Dedifferentiated amniotic fluid mesenchymal stem cell (primary cell): ENCODE measurements at regions not wholly inside any gene's neighbourhood (a gene's known extent, or its start where the extent isn't known, plus 50 kb on each side); places are given as distances from the start of the nearest gene placed in this dataset.

Experiments
- DNase-seq: peaks from one replicate; pipeline ENCODE4 v3.0.0-alpha.2; 2016; ENCODE audit errors: extremely low spot score

DNA sequence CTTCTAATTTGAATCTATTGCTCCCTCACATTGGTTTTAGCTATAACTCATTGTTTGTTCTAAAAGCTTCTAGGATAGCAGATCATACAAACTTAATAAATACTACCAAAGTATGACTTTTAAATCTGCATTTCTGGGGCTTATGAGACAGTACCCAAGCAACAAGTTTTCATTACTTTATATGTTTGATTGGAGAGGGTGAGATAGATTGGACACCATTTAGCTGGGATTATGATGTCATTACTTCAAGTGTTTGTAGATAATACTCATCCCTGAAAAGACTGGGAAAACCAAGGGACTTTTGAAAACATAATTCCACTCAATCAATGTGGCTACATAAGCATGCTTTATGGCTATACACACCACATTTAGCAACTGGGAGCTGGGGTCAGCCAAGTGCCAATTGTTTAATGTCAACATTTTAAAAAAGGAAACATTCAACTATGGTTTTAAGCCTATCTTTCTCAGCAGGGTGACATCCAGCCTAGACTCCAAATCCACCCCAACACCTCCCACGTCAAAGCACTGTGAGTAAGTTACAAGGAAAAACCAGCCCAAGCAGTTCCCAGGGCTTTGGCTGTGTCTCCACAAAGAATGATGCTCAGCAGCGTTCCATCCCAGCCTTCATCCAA lies 119.9 kb downstream of the ETAA1 start:
- no peak for DNase-seq

DNA sequence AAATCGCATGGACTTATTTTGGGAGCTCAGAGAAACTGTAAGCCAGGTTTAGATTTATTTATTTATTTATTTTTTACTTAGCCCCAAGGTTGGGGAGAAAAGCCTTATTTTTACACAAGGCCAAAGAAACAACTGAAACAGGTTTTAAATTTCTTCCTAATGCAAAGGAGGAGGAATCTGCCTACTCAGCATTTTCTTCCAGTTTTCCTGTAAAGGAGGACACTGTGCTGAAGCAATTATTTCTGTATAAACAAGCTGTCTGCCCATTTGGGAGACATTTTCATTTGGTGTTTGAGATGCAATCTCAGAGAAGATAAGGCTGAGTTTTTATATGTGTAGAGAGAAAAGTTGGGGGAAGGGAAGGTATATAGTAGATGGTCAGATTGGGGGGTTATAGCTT lies 125.0 kb downstream of the ETAA1 start:
- no peak for DNase-seq

DNA sequence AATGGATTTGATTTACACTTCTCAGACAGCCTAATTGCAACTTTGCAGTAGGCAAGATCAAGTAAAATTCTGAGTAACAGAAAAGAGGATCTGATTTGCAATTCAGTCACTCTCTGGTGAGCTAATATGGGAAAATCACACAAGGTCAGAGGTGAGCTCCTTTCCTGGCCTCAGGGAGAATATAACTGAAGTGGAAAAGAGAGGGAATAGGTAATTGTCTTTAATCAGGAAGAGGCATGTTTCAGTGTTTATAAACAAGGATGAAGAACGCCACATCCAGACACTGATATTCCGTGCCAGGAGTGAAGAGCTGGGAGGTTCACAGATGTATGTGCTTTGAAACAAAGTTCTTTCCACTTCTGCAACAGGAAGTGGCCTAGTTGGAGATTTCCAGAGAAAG lies 127.1 kb downstream of the ETAA1 start:
- no peak for DNase-seq

DNA sequence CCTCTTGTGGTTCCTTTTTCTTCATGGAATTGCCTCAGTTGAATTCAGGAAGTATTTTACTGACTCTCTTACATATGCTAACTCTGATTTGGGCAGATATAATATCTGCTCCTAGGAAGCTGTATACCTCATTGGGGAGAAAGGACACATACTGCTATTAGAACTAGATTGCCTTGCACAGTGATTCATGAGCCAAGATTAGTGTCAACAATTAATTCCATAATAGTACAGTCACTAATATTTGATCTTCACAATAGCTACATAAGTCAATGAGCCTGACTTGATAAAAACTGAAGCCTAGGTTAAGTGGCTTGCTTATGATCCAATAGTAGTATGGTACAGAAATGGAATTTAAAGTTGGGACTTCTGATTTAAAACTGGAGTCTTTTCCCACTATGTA lies 127.6 kb downstream of the ETAA1 start:
- no peak for DNase-seq

DNA sequence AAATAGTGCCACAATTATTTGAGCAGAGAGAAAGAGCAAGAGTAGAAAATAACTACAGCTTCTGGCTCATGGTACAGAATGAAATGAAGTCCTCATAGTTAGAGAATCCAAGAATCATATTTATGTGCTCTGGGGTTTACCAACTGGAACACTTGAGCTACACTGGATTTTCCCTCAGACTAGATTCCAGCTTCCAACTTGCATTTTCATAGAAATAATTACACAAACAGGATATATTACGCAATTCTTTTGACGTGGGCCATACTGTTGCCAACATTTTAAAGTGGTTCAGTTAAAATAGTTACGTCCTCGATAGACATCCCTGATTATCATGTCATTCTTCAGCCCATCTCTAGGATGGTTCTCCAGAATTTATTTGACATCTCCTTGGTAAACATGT lies 129.2 kb downstream of the ETAA1 start:
- no peak for DNase-seq

DNA sequence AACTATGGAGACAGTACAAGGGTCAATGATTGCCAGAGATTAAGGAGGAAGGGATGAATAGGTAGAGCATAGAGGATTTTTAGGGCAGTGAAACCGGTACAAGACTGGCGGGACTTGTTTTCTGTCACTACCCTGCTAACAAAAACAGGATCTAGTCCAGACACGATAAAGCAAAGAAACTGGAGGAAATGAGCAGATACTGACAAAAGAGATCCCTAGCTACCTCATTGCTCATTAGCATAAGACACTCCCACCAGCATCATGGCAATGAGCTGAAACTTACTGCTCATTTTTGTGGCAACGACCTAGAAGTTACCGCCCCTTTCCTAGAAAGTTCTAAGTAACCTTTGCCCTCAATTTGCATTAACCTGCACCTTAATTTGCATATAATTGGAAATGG lies 131.2 kb downstream of the ETAA1 start:
- no peak for DNase-seq

DNA sequence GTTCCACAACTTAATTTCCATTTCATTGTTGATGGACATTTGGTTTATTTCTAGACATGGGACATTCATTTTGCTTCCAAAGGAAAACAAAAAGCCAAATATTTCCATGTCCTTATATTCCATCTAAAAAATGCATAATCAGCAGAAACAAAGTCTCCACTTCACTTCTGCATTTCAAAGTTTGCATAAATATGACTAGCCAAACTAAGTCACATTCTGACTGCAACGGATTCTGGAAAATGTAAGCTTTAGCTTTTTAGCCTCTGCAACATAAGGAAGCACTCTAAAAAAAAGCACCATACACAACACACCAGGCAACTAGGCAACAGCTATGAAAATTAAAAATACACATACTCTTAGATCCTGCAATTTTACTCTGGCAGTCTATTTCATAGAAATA lies 135.3 kb downstream of the ETAA1 start:
- no peak for DNase-seq

DNA sequence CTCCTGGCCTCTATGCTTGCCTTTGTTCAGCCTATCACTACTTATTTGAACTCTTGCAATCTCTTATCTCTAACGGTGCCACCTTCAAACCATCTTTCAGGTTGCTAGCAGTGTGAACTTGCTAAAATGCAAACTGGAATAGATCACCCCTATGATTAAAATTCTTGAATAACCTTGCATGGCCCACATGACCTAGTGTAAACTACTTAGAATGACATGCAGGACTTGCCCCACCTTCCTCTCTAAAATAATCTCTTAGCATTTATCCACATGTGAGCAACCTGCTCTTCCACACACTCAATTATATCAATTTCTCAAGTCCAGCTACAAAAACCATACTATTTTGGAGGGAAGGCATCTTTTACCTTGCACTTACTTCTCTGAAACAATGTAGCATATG lies 137.6 kb downstream of the ETAA1 start:
- DNase-seq = no peak

DNA sequence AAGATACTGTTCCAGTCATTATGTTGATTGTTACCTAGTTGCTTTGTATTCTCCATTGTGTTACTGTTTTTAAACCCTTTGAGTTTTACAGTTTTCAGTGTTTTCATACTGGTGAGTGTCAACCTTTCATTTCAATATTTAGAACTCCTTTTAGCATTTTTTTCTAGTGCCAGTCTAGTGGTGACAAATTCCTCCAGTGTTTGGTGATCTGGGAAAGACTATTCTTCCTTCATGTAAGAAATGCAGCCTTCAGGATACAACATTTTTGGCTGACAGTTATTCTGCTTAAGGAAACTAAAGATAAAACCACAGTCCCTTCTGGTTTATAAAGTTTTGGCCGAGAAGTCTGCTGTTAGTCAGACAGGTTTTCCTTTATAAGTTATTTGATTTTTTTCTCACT lies 143.8 kb downstream of the ETAA1 start:
- no peak for DNase-seq

DNA sequence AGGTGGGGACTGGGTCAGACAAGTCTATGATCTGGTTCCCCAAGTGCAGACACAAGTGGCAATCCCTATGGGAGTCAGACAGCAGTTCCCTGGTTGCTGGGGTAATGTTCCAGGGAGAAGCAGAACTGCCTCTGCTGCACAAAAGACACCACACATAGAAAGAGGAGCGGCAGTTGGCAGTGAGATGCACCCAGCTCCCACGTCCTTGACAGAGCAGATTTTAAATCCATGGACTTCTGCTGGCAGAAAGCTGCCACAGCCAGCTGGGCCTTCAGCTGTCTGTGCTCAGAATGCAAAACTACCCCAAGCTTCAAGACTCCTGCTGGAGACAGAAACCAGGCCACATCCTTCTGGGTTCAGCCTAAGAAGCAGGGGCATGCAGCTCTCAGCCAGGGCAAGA lies 147.2 kb downstream of the ETAA1 start:
- DNase-seq = no peak

DNA sequence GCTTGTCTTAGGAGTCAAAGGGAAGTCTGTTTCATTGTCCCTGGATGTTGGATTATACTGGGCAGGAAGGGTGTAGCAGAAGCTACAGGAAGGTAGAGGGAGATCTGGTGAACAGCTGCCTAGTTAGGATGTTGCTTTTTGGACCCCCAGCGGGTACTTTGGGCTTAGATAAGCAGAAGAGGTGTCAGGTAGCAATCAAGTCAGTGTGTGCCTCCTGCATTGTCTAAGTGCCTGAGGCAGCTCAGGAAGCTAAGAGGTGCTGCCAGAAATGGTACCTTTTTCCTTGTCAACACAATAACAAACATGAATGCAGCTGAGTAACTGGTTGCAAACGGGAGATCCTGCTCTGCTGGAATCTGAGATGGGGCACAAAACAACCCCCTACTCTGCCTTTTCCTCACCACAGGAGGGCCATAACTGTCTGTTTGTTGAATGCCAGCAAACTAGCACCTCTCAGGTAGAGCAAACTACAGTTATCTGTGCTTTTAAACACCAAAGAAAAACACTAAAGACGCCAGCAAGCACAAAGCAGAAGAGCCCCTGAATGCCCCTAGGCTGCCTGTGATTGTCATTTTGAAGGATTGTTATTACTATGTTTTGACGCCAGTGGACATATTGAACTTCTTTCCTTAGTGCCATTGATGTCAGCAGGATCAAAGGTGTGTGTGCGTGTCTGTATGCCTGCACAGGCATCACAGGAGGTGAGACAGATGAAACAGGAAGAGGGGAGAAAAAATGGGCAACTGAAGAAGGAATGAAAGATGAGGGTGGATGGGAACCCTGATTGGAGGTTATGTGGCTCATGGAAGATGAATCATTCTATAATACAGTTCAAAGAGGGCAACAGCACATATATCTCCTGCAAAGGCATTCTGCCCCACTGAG lies 151.4 kb downstream of the ETAA1 start:
- DNase-seq = no peak

DNA sequence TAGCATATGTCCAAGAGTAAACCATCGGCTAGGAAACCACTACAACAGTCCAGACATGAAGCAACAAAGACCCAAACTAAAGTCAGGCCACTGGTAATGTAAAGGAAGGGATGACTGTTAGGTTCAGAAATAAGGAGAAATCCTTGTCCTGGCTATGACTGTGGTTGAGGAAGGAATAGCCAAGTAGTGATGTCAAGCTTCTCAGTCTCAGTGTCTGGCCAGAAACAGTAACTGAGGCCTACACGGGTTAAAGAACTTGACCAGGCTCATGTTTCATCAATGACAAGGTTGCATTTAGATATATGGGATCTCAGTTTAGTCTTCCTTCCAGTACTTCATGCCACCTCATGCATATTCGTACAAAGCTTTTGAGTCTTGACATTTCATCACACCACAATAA lies 162.0 kb downstream of the ETAA1 start:
- no peak for DNase-seq

DNA sequence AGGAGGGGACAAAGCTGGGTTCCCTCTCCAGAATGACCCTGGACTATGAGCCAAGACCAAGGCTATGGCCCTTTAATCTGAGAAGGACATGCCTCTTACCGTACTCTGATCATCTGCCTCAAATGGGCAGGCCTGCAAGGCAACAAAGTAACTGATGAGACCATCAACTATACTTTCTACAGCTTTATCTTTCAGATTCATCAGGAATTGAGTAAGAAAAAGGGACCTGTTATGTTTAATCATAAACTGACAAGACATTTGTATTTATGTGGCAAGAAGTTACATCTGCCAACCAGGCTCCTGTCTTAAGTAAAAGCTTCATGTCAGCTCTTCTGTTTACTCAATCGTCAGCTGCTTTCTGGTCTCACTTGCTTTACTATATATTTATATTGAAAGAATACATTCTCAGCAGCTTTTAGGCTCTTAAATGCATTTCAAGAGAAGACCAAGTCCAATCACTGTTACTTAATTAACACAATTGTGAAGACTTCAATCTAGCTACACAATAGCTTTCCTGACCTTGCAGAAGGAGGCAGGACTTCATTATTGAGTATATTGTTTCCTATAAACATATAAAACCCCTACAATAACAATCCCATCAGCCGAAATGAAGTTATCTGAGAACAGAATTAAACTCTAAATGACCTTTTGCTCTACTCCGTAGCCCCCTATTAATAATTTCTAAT lies 163.8 kb downstream of the ETAA1 start:
- DNase-seq = no peak

DNA sequence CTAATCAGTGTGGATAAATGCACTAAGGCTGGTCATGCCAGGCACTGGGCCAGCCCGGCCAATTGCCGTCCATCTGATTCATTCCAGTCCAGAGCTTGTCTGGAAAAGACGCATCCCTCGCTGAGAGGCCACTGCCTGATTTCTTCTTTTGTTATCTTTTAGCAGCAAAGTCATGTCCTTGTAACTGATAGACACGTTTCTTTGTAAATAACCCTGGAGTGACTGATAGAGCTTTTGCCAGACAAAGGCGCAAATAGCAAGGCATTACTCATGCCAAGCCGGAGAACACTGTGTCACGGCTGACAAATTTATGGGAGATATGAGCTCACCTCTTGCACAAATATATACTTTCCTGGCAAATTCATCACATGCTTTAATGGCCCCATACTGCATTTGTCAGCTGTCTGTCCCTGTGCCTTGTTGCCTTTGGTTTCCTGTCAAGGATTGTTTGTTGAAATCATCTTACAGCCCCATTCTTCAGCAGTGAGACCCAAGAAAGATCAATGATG lies 164.4 kb downstream of the ETAA1 start:
- DNase-seq = no peak

DNA sequence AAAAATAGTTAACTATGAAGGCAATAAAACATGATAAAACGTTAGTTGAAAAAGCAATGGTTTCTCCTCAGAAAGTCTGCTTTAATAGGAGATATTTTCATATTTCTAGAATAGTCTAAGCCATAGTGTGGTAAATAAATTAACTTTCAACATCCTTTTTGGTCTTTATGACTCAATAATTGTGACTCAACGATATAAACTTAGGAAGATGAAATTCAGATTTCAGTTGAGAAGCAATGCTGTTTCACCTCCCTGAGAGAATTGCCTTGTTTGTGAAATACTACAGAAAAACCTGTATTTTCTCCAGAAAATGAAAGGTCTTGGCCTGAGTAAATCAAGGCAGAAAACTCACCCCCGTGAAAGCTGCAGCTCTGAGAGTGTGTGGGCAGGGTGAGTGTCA lies 166.9 kb downstream of the ETAA1 start:
- peak; percentile 21 for DNase-seq

DNA sequence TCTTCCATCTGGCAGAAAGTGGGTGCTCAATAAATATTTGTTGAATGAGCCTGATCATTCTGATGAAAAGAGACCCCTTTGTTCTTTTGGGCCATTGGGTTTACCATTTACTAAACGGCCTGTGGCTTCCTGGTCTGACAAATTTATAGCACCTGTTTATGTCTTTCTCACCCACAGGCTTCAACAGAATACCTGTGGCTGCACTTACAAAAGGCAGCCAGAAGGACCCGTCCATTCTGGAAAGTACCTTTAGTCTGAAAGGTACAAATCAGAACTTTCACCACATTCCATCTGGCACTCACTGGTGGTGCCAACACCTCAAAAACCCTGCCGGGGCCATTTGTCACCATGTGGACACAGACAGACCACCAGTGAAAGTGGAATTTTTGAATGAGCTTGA lies 167.5 kb downstream of the ETAA1 start:
- DNase-seq = no peak

DNA sequence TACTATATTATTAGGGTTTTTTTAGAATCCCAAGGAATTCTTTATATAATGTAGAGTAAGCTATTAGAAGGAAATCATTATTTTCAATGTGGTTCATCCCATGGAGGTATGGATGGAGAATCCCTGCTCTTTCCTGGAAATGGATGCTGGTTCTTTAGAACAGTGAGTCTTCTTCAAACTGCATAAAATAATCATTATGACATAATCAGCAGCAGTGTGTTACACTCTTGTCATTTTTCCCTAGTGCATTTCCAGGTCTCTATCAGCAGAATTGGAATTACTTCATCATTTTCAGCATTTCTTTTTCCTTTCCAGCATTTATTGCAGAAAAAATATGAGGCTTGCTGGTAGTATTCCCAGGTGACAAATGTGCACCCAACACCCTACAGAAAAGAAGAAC lies 168.1 kb downstream of the ETAA1 start:
- no peak for DNase-seq

DNA sequence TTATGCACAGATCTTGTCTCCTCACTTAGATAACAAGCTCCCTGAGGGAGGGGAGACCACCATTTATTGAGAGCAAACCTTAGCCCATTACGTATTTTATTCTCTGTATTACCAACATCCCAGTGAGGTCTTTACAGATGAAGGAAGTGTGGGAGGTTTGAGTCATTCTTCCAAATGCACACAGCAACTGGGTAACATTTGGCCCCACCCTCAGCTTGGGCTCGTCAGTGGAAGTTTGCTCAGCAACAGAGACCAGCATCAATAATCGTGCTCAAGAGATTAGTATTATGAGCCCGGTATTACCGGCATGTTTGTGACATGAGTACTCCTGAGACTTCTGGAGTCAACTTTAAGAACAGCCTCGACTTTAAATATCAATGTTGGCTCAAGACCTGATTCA lies 168.6 kb downstream of the ETAA1 start:
- peak; percentile 34 for DNase-seq

DNA sequence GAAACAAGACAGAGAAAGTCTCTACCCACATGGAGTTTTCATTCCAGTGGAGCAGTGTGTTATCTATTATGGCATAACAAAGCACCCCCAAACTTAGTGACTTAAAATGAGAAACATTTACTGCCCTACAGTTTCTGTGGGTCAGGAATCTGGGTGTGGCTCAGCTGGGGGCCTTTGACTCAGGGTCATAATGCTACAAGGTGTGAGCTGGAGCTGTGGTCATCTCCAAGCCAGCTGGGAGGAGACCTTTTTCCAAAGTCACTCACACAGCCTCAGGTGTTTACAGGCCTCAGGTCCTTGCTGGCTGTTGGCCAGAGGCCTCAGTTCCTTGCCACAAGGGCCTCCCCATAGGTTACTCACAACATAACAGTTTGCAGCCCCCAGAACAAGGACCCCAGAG lies 169.2 kb downstream of the ETAA1 start:
- no peak for DNase-seq

DNA sequence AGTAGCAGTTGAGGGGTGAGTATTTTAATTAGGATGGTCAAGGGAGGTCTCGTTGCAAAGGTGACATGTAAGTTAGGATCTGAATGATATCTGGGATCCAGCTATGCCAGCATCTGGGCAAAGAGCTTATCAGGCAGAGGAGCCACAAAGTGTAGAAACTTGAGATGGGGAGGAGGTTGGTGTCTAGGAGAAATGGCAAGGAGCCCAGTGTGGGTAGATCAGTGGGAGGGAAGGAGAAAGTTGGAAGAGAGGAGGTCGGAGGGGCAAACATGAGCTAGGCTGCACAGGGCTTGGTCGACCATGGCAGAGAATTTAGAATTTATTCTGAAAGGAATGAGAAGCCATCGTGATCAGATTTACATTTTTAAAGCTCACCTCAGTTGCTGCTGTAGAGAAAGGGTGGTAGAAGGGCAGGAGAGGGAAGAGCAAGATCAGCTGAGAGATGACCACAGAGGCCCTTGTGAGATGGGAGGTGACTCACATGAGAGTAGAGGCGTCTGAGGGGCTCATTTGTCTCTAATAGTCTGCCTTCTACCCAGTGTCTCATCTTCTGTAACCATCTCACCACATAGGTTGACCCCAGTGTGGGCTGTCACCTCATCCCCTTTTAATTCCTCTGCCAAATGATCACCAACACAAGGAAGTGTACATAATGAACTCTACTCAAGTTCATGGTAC lies 170.0 kb downstream of the ETAA1 start:
- no peak for DNase-seq

DNA sequence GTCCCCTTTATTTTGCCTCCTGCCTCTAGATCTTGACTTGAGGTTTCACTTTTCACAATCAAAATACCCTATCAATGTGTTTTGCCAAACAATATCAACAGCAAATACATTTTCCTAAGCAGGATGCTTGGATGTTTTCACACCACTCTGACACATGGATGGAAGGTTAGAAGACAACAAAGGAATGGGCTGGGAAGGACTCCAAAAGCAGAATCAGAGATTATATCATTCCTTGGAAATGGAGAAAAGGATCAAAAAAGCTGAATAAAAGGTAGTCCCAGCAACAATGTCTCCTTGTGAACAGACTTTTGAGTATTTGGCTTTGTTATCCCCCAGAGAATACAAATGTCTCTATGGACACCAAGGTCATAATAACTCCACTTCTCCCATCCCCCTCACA lies 170.8 kb downstream of the ETAA1 start:
- DNase-seq = no peak

DNA sequence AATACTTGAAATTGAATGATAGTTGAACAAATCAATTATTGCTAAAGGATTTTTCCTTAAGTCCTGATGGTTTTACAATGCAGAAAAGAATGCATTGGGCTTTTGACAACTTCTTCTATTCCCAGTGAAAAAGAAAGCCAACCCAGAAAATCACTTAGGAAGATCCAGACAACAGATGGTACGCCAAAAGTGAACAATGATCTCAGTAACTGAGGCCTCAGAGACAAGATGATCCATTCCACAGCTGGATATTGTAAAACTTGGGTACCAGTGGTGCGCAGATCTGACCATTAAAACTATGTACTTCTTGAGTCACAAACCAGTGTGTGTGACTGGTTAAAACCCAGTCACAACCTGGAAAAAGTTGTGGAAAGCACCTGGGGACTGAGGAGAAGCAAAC lies 173.5 kb downstream of the ETAA1 start:
- no peak for DNase-seq
